ENCODE measurements at regions not wholly inside any gene's neighbourhood (a gene's known extent, or its start where the extent isn't known, plus 50 kb on each side); places are given as distances from the start of the nearest gene placed in this dataset.

- H3K4me2 ChIP-seq (ENCODE audit: low read depth, low read length): no peak overlapping the region
- ATAC-seq (no peak), DNase-seq (ENCODE audit: low spot score) (no peak), FAIRE-seq (no peak)
- H3K27ac ChIP-seq (ENCODE audit: extremely low read length, insufficient read depth, low read length): no peak overlapping the region
- TF ChIP-seq RFX5 (IDR thresholded peaks at IDR 0.05; ENCODE audit: low read depth, low read length) (no peak), ZBTB42 (CRISPR knock-in tag; IDR thresholded peaks at IDR 0.05) (no peak), HNF1A (IDR thresholded peaks at IDR 0.05; ENCODE audit: low read depth) (no peak), HNF1A (CRISPR knock-in tag; IDR thresholded peaks at IDR 0.05; ENCODE audit: borderline replicate concordance) (no peak), ZNF550 (CRISPR knock-in tag; IDR thresholded peaks at IDR 0.05; ENCODE audit: borderline replicate concordance) (no peak), BORCS8-MEF2B (CRISPR knock-in tag; IDR thresholded peaks at IDR 0.05) (no peak), ZUFSP (CRISPR knock-in tag; IDR thresholded peaks at IDR 0.05; ENCODE audit: borderline replicate concordance) (no peak), ZBTB10 (CRISPR knock-in tag; IDR thresholded peaks at IDR 0.05; ENCODE audit: borderline replicate concordance) (no peak), ZMYM2 (CRISPR knock-in tag; IDR thresholded peaks at IDR 0.05) (no peak), CBX5 (CRISPR knock-in tag; IDR thresholded peaks at IDR 0.05; ENCODE audit: borderline replicate concordance) (no peak), KDM5A (IDR thresholded peaks at IDR 0.05; ENCODE audit: borderline replicate concordance, low read length) (no peak), FOXP1 (IDR thresholded peaks at IDR 0.05) (no peak), FOXP1 (CRISPR knock-in tag; IDR thresholded peaks at IDR 0.05) (no peak), ZSCAN20 (CRISPR knock-in tag; IDR thresholded peaks at IDR 0.05; ENCODE audit: borderline replicate concordance) (no peak)
- H2AFZ ChIP-seq (ENCODE audit: low read length): no peak overlapping the region
- ChIA-PET POLR2A (no interaction called here), CTCF (ENCODE audit: low intra/inter-chr PET ratio, low total read pairs) (no interaction called here)
- WGBS (ENCODE audit: low lambda C conversion rate): 84% methylated on average over 7 of the region's 7 CpGs
- BruUV-seq (replicated peaks): no TSS peak
- H3K36me3 ChIP-seq (replicated peaks in 1 of 2; ENCODE audit: control insufficient read depth in 1 of 2, insufficient read depth in 2 of 2, low read length in 2 of 2): no peaks in the 10 kb centered on the region
- H3K9ac ChIP-seq (ENCODE audit: insufficient read depth, low read depth, low read length): no peak overlapping the region
- peaks cover 54% of the 10 kb centered on the region for H3K4me1 ChIP-seq (ENCODE audit: insufficient read depth, low read length)
- intact Hi-C loops (cut with micrococcal nuclease; ENCODE audit: unreplicated experiment) (no loop called here), in situ Hi-C loops (cut with HindIII; ENCODE audit: extremely low pct_ligation_motif_present, low pct_unique_long_range_greater_than_20kb) (no loop called here)
- no peaks in the 10 kb centered on the region for H3K9me3 ChIP-seq (ENCODE audit: low read length)
- H3K27me3 ChIP-seq (ENCODE audit: control insufficient read depth in 1 of 2, insufficient read depth in 2 of 2, low read length in 2 of 2): no peaks in the 10 kb centered on the region
- H3K4me3 ChIP-seq (replicated peaks in 1 of 3; ENCODE audit: insufficient read depth in 1 of 3, low read depth in 2 of 3, low read length in 3 of 3): no peak overlapping the region
- no peaks in the 10 kb centered on the region for H3K79me2 ChIP-seq (ENCODE audit: insufficient read depth, low read length)
- H4K20me1 ChIP-seq (ENCODE audit: insufficient read depth, low read length): no peaks in the 10 kb centered on the region
Observed at GRCh38 chr6:43903739-43904290, 133.8 kb downstream of the VEGFA start.
